Activated CD8-positive, alpha-beta memory T cell treated with anti-CD3 and anti-CD28 coated beads, Interleukin-2, amount 50 U/mL, for 24 hours (primary cell): ENCODE measurements at regions not wholly inside any gene's neighbourhood (a gene's known extent, or its start where the extent isn't known, plus 50 kb on each side); places are given as distances from the start of the nearest gene placed in this dataset.

Source experiments
- DNase-seq: peaks from one replicate; pipeline ENCODE4 v3.0.0-alpha.2; 2020; ENCODE audit errors: extremely low read depth

GRCh38 chr15:39149636-39150150, 431.2 kb upstream of the THBS1 start:
- no peak for DNase-seq

- no peak for DNase-seq
These were observed 429.3 kb upstream of the THBS1 start for GRCh38 chr15:39151545-39151944.

- DNase-seq = no peak
These were observed 427.7 kb upstream of the THBS1 start for GRCh38 chr15:39153058-39153714.

- DNase-seq = no peak
These were observed 427.2 kb upstream of the THBS1 start for GRCh38 chr15:39153716-39154115.

DNA sequence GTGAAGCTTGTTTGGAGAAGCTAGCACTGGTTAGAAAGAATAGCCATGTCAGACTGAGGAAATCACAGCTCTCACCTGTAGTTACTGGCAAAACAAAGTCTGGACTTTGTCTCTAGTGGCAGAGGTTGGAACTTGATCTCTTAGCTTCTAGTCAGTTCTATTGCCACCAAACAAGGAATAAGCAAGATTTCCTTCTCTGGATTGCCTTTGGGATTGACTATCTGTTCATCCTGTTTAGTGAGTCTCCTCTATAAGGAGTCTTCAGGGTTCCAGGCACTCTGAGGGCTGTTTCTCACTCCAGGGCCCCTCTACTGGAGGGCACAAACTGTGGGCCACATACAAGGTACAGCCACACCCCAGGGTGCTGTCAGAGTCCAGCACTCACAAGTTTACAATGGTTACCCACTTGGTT, 426.6 kb upstream of the THBS1 start:
- DNase-seq = no peak

DNA sequence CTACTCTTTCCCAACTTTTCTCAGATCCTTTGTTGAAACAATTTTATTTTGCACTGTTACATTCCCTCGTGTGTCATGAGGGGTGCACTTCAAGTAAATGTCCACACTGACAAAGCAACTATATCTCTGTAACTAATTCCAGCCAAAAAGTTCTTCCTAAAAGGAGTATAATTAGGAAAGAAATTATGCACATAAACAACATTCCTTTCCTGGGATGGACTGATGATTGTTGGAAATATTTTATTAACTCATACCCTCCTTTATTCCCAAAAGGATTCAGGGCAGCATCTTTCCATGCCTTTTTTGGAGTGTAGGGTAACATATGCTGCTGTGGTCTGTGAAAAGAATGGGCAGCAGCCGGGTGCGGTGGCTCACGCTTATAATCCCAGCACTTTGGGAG, 426.1 kb upstream of the THBS1 start:
- no peak for DNase-seq

DNA sequence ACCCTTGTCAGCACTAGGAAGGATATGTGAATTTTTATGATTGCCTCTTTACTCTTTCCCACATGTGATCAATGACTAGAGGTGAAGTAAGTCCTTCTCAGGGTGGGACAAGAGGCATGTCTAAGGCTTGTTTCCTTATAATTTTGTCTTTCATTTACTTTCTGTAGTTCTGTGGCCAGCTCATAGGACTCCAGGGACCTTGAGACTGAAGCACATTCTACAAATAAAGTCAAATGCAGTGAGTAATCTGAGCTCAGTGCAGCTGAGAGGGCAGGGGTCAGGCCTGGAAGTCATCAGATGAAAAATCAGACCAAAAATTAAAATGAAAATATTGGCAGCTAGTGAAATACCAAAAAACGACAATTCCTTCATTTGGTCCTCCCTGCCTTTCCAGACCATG, 424.7 kb upstream of the THBS1 start:
- no peak for DNase-seq

GRCh38 chr15:39156646-39157250, 424.1 kb upstream of the THBS1 start:
- no peak for DNase-seq

- DNase-seq = no peak
These were observed 423.0 kb upstream of the THBS1 start for GRCh38 chr15:39157882-39158281.

- DNase-seq = no peak
These were observed 421.0 kb upstream of the THBS1 start for GRCh38 chr15:39159833-39160232.

DNA sequence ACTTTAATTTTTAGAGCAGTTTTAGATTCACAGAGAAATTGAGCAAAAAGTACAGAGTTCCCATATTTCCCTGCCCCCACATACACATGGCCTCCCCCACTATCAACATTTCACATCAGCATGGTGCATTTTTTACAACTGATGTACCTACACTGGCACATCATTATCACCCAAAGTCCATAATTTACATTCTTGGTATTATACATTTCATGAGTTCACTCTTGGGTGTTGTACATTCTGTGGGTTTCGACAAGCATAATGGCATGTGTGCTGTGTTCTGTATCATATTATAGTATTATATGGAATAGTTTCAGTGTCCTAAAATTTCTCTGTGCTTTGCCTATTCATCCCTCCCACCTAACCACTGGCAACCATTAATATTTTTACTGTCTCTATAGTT, 419.8 kb upstream of the THBS1 start:
- DNase-seq = no peak

- no peak for DNase-seq
These were observed 415.7 kb upstream of the THBS1 start for GRCh38 chr15:39165020-39165706.

- no peak for DNase-seq
These were observed 413.5 kb upstream of the THBS1 start for GRCh38 chr15:39167164-39168058.

DNA sequence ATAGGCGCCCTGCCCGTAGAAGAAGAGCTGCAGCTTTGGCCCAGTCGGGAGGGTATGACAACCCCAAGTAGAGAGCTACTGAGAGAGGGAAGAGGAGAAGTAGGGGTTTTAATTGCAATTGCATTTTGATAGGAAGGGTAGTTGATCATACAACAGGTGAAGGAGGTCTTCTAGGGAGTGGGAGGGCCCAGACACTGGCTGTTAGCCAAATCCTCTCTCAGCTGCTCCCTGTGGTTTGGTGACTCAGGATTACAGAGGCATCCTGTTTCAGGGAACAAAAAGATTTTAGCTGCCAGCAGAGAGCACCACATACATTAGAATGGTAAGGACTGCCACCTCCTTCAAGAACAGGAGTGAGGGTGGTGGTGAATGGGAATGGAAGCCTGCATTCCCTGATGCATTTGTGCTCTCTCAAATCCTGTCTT, 408.9 kb upstream of the THBS1 start:
- DNase-seq = peak; percentile 6

- no peak for DNase-seq
These were observed 408.2 kb upstream of the THBS1 start for GRCh38 chr15:39172380-39173281.

DNA sequence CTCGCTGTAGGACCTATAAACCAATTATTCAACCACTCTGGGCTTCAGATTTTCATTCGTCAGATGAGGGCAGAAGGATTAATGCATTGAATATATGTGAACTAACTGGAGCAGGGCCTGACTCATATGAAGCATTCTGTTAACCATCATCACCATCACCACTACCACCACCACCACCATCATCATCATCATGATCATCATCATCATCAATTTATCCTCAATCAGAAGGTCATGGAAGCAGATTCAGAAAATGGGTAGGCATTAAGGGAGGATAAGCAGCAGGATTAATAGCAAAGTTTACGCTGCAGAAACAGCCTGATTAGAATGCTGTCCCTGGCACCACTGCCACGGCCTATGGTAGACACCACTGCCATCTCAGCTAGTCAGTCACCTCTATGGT, 407.5 kb upstream of the THBS1 start:
- no peak for DNase-seq

DNA sequence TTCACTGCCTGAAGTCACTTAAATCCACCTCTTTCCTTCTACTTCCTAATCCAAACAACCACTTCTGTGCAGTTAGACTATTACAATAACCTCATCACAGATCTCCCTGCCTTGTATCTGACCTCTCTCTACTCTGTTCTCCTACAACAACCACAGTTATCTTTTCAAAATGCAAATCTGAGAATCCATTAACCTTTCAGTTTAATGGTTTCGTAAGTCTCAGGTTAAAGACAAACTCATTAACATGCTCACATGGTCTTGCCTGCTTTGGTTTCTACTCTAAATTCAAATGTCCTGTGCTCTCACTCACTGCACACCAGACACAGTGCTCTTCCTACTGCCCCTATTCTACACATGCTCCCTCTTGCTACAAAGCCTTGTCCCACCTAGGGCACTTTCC, 406.5 kb upstream of the THBS1 start:
- no peak for DNase-seq

GRCh38 chr15:39176030-39176429, 404.8 kb upstream of the THBS1 start:
- no peak for DNase-seq

DNA sequence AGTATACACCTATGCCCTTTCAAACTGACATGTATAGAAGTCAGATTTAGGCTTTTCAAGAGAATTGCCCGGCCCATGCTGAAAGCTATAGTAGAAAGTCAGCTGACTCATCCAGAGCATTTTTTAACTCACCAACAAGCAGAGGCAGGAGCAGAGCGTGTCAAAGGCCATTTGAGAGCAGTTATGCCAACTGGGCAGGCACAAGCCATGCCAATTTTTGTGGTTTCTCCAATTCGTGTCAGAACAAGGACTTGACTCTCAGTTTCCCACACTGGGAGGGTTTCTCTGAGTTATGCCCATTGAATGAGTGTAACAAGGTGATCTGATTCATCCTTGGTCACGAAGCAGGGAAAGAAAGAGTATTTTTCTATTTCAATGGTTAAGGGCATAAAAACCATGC, 403.3 kb upstream of the THBS1 start:
- no peak for DNase-seq

GRCh38 chr15:39180030-39180429, 400.8 kb upstream of the THBS1 start:
- no peak for DNase-seq

- DNase-seq = no peak
These were observed 400.4 kb upstream of the THBS1 start for GRCh38 chr15:39180483-39180933.
